Uterus (tissue), 2 donors: ENCODE measurements at regions not wholly inside any gene's neighbourhood (a gene's known extent, or its start where the extent isn't known, plus 50 kb on each side); places are given as distances from the start of the nearest gene placed in this dataset.

Experiments used
- CTCF ChIP-seq, 4 experiments: fragments of 200-600 bp in 2 of 4; fragments of 450-650 bp in 2 of 4; sonication (generic) in 2 of 4; IDR thresholded peaks; one replicate each; pipeline ENCODE4 v1.5.1; 2016 to 2019; ENCODE audit warnings: antibody characterized with exemption in 4 of 4, mild to moderate bottlenecking in 2 of 4, moderate library complexity in 1 of 4
- POLR2A ChIP-seq, 2 donors: fragments of 450-650 bp; IDR thresholded peaks; one replicate each; pipeline ENCODE4 v1.6.1; 2016; ENCODE audit warnings: antibody characterized with exemption in 2 of 2, mild to moderate bottlenecking in 1 of 2, moderate library complexity in 1 of 2

- TF ChIP-seq CTCF (IDR thresholded peaks at IDR 0.05) = no peak
- no peak for TF ChIP-seq POLR2A (IDR thresholded peaks at IDR 0.05)
These were observed 127.4 kb downstream of the ST8SIA2 start for GRCh38 chr15:92520914-92521623.
